ENCODE measurements at regions not wholly inside any gene's neighbourhood (a gene's known extent, or its start where the extent isn't known, plus 50 kb on each side); places are given as distances from the start of the nearest gene placed in this dataset.

DNA sequence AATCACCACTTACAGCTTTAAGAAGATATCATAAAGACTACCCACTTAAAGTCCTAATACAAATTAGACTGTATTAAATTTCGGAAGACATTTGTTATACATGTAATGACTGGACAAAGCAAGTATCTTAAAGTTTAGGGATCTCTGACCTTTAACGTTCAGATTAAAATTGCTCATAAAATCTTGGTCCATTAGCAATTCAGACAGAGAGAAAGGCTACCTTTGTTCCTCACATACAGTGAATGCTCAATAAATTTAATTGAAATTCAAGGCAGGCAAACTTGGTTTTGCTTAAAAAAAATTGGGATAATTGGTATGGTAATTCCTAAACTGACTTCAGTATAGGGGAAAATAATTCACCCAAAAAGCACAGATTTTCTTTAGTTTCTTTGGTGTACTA is 285.9 kb upstream of the EMCN start:
- Histone ChIP-seq H3K4me3 (IDR thresholded peaks at IDR 0.05; ENCODE audit: insufficient read depth, low read depth, low read length) (no peak overlapping the region), H3K79me2 (ENCODE audit: insufficient read depth, low read depth) (no peaks in the 10 kb centered on the region), H3K27me3 (ENCODE audit: insufficient read depth, low read depth) (no peaks in the 10 kb centered on the region), H3K9ac (no peak overlapping the region), H3K27ac (no peak overlapping the region), H4K20me1 (ENCODE audit: insufficient read depth) (no peaks in the 10 kb centered on the region), H3K4me1 (ENCODE audit: low read depth, poor library complexity, severe bottlenecking) (peaks cover 8% of the 10 kb centered on the region), H3K36me3 (ENCODE audit: insufficient read depth) (no peaks in the 10 kb centered on the region), H3K4me2 (no peak overlapping the region), H2AFZ (ENCODE audit: low read depth) (no peak overlapping the region)
- TF ChIP-seq, protein P1, sequence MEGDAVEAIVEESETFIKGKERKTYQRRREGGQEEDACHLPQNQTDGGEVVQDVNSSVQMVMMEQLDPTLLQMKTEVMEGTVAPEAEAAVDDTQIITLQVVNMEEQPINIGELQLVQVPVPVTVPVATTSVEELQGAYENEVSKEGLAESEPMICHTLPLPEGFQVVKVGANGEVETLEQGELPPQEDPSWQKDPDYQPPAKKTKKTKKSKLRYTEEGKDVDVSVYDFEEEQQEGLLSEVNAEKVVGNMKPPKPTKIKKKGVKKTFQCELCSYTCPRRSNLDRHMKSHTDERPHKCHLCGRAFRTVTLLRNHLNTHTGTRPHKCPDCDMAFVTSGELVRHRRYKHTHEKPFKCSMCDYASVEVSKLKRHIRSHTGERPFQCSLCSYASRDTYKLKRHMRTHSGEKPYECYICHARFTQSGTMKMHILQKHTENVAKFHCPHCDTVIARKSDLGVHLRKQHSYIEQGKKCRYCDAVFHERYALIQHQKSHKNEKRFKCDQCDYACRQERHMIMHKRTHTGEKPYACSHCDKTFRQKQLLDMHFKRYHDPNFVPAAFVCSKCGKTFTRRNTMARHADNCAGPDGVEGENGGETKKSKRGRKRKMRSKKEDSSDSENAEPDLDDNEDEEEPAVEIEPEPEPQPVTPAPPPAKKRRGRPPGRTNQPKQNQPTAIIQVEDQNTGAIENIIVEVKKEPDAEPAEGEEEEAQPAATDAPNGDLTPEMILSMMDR (conservative IDR thresholded peaks at IDR 0.05; ENCODE audit: low read depth, low read length): no peak

- TF ChIP-seq, protein P1 (conservative IDR thresholded peaks at IDR 0.05; ENCODE audit: low read depth, low read length): no peak
- Histone ChIP-seq H3K27me3 (ENCODE audit: insufficient read depth, low read depth) (no peaks in the 10 kb centered on the region), H3K79me2 (ENCODE audit: insufficient read depth, low read depth) (no peaks in the 10 kb centered on the region), H2AFZ (ENCODE audit: low read depth) (no peak overlapping the region), H3K4me1 (ENCODE audit: low read depth, poor library complexity, severe bottlenecking) (peaks cover 8% of the 10 kb centered on the region), H3K4me3 (IDR thresholded peaks at IDR 0.05; ENCODE audit: insufficient read depth, low read depth, low read length) (no peak overlapping the region), H3K36me3 (ENCODE audit: insufficient read depth) (no peaks in the 10 kb centered on the region), H3K27ac (no peak overlapping the region), H3K4me2 (no peak overlapping the region), H4K20me1 (ENCODE audit: insufficient read depth) (no peaks in the 10 kb centered on the region), H3K9ac (no peak overlapping the region)
These were observed 282.1 kb upstream of the EMCN start for GRCh38 chr4:100799761-100800539.

DNA sequence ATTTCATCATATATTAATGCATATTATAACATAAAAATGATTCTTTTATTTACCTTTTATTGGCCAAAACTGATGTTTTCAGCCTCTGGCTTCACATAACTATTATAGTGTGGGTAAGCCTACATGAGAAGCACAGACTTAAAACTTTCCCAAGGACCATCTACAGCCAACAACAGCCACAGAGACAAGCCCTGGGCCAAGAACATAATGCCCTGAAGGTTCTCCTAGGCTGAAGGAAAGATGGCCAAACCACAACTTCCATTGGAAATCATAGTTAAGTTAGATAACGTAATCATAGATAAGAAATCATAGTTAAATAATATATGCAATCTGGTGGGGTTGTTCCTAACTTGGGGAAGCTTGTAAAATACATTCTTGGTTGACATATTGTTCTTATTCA is 280.0 kb upstream of the EMCN start:
- Histone ChIP-seq H3K4me2 (no peak overlapping the region), H3K79me2 (ENCODE audit: insufficient read depth, low read depth) (no peaks in the 10 kb centered on the region), H3K4me3 (IDR thresholded peaks at IDR 0.05; ENCODE audit: insufficient read depth, low read depth, low read length) (no peak overlapping the region), H3K27me3 (ENCODE audit: insufficient read depth, low read depth) (no peaks in the 10 kb centered on the region), H3K36me3 (ENCODE audit: insufficient read depth) (no peaks in the 10 kb centered on the region), H3K4me1 (ENCODE audit: low read depth, poor library complexity, severe bottlenecking) (peaks cover 8% of the 10 kb centered on the region), H3K9ac (no peak overlapping the region), H4K20me1 (ENCODE audit: insufficient read depth) (no peaks in the 10 kb centered on the region), H3K27ac (no peak overlapping the region), H2AFZ (ENCODE audit: low read depth) (no peak overlapping the region)
- TF ChIP-seq, protein P1 (conservative IDR thresholded peaks at IDR 0.05; ENCODE audit: low read depth, low read length): no peak

DNA sequence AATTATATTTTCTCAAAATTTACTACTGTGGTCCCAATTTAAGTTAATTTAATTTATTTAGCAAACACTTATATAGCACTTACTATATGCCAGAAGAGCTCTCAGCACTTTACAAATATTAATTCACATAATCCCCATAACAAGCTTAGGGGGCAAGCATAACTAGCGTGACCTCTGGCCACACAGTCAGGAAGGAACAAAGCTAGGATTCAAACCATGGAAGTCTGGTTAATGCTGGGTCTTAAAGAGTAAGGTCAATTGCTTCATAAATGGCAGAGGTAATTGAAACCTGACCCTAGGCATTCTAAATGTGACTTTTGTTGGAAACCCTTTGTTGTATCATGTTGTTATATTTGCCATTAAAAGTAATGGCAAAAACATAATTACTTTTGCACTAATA is 279.5 kb upstream of the EMCN start:
- H3K9ac ChIP-seq: no peak overlapping the region
- H3K4me1 ChIP-seq (ENCODE audit: low read depth, poor library complexity, severe bottlenecking): peaks cover 8% of the 10 kb centered on the region
- H4K20me1 ChIP-seq (ENCODE audit: insufficient read depth): no peaks in the 10 kb centered on the region
- H3K27me3 ChIP-seq (ENCODE audit: insufficient read depth, low read depth): no peaks in the 10 kb centered on the region
- H2AFZ ChIP-seq (ENCODE audit: low read depth): no peak overlapping the region
- H3K79me2 ChIP-seq (ENCODE audit: insufficient read depth, low read depth): no peaks in the 10 kb centered on the region
- no peaks in the 10 kb centered on the region for H3K36me3 ChIP-seq (ENCODE audit: insufficient read depth)
- H3K4me2 ChIP-seq: no peak overlapping the region
- TF ChIP-seq, protein P1 (conservative IDR thresholded peaks at IDR 0.05; ENCODE audit: low read depth, low read length): no peak
- H3K27ac ChIP-seq: no peak overlapping the region
- no peak overlapping the region for H3K4me3 ChIP-seq (IDR thresholded peaks at IDR 0.05; ENCODE audit: insufficient read depth, low read depth, low read length)

Data from KMS-11 (cell line).